SHP77 (cell line): ENCODE measurements at regions not wholly inside any gene's neighbourhood (a gene's known extent, or its start where the extent isn't known, plus 50 kb on each side); places are given as distances from the start of the nearest gene placed in this dataset.

Experiments used
- DNase-seq, 2 experiments: peaks; one replicate each; lab custom pipeline; 2025; lab: John Stamatoyannopoulos, UW

DNA sequence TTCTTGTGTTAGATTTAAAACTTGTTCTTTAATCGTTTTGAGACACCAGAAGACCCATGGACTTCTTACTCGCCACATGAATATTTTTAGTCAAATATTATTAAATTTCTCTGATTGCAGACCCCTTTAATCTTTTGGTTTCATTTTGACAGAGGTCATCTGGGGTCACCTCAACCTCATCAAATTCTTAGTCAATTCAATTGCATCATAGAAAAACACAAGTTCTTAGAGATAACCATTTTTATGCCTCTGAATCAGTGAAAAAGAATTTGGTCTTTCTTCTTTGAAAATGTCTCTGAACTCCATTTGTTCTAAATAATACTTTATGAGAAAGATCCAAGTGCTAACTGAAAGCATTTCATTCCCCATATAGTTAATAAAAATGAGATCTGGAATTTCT, 55.2 kb upstream of the CBLN4 start:
- no peak for DNase-seq

DNA sequence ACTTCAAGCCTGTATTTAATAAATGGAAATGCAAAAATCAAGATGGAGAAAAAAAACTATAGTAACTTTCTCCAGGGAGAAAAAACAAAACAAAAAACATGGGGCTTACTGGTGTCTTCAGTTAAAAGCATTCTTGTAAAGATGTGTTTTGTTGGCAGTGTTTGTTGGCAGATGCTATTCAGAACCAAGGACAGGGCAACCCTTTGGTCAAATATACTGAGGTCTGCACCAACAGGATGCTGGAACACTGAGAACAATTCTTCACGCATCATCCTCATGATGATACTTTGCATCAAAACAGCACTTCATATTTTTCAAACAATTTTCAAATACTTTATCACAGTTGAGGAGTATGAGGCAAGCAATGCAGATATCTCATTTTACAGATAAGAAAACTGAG, 63.7 kb upstream of the CBLN4 start:
- no peak for DNase-seq

DNA sequence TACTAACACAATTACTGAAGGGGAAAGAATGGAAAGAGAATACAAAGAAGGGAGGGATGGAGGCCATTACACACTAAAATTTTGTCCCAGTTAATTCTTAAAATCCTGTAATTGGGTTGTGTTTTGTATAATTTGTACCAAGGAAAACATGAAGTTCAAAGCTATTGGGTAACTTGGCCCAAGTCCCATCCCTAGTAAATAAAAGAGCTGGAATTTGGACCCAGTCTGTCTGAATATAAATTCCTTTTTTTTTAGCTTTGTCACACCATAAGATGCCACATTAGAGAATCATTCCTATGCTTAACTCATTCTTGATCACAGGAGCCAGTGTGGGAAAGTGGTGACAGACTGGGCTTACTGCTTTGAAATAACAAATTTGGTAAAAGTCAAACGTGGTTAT, 66.8 kb upstream of the CBLN4 start:
- DNase-seq: no peak

DNA sequence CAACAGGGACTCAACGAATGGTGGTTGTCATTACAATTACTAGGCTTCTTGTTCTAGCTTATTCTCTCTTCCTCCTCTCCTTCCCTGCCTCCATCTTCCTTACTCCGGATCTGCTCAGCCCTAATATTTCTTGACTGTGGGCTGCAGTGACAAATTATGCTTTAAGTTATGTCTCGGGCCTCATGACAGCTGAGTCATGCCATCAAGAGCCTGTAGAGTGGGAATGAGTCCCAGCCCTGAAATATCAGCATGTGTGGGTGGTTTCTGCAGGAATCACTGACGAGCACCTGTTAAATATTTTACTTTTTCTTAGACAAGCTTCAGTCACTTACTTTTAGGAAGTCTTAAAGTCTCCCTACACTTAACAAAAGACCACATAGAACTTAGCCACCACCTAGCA, 83.1 kb upstream of the CBLN4 start:
- no peak for DNase-seq

DNA sequence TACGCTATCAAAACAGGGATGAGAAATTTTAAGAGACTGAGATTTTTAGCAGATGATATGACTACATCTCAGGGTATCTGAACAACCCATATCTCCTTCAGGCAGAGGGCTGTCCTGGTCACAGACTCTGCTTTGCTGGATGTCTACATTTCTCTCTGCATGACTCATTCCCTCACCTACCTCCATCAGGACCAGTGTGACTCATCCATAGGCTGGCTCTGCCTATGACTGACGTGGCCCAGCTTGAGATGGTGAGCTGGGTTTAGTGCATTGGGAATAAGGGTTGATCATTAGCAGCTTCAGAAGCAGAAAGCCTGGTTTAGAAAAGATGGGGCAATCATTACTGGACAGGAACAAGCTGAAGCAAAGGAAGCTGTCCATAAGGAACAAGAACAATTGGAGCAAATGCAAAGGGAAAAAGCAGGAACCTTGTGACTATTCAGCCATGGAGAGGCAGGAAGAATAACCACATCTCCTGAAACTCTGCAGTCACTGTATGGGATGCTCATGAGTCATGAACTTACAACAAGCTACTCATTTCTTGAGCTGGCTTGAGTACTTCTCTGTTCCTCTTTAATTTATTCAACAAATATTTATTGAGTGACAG, 86.4 kb upstream of the CBLN4 start:
- no peak for DNase-seq

DNA sequence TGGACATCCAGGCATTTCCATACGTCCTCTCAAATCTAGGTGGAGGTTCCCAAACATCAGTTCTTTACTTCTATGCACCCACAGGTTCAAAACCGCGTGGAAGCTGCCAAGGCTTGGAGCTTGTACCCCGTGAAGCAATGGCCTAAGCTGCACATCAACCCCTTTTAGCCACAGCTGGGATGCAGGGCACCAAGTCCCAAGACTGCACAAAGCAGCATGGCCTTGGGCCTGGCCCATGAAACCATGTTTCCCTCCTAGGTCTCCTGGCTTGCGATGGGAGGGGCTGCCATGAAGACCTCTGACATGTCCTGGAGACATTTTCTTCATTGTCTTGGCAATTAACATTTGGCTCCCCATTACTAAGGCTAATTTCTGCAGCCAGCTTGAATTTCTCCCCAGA, 88.9 kb upstream of the CBLN4 start:
- no peak for DNase-seq

DNA sequence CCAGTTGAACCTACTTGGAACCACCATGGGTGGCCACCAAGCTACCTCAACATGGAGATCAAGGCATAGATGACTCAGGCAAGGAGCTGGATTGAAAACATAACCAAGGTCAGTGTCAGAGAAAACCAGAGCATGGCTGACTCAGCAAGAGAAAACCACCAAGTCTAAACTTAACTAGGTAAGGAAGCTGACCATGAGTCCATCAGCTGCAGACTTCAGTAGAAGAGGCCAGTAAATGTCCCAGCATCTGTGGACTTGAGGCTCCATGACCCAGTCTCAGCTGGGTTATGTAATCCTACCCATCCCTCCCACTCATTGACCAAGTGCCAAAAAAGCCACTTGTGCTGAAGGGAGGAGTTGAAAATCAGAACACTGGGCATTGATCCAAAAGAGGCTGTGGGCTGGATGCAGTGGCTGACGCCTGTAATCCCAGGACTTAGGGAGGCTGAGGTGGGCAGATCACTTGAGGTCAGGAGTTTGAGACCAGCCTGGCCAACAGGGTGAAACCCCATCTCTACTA, 93.7 kb upstream of the CBLN4 start:
- no peak for DNase-seq

DNA sequence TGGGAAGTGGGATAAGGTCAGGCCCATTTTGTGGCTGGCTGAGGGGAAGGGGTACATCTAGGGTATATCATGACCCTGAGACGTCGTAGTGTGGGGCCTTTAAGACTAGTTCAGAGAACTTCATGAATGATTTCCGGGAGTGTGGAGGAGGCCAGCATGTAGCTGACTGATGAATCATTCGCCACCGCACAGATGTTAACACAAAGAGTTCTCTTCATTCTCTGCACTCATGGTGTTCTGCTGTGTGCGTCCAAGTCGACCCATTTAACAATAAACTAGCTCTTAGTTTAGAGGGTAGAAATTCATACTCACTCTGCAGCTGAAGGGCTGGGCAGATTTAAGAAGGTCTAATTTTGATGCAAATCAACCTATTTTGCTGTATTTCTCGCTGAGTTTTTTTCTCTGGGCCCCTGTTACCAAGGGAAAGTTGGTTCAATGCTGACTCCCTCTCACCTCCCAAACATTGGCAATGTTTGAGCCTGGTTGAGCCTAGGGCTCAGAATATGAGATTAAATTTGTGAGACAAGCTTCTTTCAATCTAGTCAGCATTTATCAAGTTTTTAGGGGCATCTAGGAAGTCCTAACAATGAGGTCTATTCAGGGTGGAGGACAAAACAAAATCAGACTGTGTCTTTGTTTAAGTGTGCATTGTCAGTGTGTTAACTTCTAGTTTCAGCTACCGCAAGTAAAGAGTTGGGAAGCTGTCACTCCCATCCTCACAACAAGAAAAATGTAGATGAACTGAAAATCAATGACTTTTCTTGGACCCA, 106.8 kb upstream of the CBLN4 start:
- no peak for DNase-seq

DNA sequence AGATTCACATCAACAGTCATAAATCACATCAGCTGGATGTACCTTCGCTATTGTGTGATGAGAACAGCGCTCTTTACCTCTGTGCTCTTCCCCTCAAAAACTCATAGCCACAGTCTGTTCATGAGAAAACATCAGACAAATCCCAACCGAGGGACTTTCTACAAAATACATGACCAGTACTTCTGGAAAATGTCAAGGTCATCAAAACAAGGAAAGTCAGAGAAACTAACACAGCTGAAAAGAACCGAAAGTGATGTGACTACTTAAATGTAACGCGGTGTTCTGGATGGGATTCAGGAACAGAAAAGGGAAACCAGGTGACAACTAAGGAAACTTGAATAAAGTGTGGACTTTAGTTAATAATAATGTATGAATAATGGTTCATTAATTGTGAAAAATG, 112.0 kb upstream of the CBLN4 start:
- DNase-seq: no peak

DNA sequence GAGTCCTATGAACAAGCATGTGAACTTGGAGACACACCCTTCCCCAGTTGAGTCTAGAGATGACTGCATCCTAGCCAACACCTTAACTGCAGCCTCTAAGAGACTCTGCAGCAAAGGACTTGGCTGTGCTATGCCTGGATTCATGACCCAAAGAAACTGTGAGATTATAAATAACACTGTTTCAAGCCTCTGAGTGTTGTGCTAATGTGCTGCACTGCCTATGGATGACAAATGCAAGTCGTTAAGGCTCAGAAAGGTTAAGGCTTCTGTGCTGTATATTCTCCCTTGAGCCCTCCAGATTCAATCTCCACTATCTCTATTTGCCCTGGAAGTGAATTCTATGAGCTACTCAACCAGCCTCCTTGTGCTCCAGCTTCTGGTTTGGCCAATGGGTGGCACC, 116.5 kb upstream of the CBLN4 start:
- no peak for DNase-seq

DNA sequence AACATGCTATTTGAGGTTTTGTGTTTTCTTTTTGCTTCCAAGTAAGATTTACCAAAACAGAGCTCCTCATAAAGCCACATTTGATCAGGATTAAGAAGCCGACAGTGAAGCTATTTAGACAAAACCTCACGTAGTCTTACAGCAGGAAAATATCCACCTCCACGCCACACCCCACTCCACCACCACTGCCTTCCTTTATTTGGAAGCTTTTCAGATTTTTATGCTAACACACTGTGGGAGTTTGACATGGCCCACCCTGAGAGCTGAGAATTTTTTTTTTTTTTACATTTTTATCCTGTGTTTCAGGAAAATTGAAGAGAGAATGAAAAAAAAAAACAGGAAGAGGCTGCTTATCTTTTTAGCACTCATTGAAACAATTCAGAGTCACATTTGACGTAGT, 104.8 kb upstream of the MC3R start:
- no peak for DNase-seq

DNA sequence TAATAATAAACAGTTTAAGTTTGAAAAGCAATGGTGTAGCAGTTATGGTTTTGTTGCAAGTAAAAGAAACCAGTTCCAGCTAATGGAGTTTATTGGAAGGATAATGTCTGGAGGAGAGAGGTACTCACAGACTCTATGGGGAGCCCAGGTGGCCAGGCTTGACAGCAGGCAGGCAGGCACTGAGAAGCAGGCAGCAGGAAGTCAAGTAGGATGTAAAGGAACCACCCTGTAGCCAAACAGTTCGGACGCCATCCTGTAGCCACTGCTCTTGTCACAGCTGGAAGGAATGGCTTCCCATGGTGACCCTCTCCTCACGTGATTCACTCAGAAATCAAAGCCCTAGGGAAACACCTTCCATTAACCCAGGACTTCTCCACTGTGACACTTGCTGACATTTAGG, 96.7 kb upstream of the MC3R start:
- DNase-seq: no peak

DNA sequence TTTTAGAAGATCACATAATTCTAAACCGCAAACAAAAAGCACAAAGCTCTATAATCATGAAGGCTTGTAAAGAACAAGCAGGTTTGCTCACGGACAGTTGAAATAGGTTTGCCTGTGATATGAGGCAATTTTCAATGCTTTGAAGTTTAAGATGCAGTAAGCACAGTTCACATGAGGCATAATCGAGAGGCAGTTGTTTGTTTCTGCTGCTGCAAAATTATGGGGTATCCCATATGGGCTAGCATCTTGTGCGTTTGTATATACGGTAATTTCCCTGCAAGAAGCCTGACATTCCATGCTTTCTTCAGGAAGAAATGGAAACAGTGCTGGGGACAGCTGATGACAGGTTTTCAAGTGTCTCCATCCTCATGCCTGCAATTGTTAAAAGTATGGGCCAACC, 94.6 kb upstream of the MC3R start:
- DNase-seq: no peak

DNA sequence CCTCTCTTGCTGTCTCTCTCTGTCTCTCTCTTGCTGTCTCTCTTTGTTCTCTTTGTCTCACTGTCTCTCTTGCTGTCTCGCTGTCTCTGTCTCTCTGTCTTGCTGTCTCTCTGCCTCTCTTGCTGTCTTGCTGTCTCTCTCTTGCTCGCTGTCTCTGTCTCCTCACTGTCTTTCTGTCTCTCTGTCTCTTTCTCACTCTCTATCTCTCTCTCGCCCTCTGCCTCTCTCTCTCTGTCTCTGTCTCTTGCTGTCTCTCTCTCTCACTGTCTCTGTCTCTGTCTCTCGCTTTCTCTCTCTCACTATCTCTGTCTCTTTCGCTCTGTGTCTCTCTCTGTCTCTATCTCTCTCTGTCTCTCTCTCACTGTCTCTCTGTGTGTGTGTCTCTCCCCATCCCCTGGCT, 92.9 kb upstream of the MC3R start:
- DNase-seq: no peak

DNA sequence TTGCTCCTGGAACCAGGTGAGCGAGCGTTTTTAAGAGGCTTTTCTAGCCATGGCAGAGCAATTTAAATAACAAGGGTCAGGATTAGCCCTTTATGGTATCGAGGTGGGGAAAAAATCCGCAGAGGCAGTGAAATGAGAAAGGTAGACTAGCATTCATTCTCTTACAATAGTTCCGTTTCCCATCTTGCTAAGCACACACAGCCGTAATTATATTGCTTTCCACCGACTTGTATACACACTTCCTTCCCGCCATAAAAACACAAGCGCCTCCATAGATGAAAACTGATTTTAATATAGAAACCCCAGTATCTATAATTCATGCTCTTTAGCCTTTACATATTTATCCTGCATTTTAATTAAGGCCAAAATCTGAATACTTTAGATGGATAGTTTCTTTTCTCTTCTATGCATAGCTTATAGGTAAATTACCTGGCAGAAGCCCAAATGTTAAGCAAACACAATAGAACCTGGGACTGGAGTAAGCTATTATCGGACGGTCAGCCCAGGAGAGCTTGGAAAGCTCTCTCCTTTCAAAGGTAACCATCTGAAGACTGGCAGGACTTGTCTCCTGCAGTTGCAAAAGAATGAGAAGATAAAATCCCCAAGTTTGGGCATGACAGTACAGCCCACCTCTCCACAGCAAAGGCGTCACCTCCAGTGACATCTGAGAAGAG, 90.9 kb upstream of the MC3R start:
- DNase-seq: no peak

DNA sequence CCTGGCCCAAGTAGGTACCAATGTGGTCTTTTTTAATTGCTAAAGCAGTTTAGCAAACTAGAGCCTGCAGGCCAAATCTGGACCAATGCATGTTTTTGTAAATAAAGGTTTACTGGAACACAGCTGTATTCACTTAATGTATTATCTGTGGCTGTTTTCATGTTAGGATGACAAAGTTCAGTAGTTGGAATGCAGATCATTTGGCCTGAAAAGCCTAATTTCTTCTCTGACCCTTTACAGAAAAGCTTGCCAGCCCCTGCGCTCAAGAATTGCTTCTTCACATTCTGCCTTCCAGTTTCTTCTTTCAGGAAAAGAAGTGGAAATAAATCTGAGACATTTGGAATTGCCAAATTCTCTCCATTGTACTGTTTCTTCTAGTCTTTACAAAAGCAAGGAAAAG, 90.0 kb upstream of the MC3R start:
- DNase-seq: no peak

DNA sequence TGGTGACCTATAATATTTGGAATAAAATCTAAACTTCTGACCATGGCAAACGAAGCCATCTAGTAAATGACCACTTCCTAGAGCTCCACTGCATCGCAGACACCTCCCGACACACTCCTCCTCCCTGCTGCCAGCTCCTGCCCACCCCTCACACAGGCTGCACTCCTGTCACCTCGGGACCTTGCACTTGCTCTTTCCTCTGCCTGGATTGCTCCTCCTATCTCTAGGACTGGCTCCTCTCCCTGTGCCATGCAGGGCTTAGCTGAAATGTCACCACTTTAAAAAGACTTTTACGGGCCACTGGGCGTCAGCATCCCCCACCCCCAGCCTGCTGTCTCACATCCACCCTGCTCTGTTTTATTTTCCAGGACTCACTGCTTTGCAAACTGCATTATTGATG, 87.6 kb upstream of the MC3R start:
- DNase-seq: no peak

DNA sequence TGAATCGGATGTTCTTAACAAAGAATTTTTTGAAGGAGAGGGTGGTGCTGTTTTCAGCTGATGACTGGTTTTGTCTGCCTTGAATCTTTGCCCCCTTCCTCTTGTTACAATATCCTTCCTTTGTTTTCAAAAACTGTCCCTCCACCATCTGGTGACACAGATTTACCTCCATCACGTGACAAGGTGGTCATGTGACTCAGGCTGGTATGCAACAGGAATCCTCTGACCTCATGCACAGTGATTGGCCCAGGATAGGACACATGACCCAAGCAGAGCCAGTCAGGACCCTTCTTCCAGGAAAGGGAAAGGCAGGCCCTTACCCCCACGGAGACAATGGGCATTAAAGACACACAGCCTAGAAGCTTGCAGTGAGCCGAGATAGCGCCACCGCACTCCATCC, 84.7 kb upstream of the MC3R start:
- no peak for DNase-seq

DNA sequence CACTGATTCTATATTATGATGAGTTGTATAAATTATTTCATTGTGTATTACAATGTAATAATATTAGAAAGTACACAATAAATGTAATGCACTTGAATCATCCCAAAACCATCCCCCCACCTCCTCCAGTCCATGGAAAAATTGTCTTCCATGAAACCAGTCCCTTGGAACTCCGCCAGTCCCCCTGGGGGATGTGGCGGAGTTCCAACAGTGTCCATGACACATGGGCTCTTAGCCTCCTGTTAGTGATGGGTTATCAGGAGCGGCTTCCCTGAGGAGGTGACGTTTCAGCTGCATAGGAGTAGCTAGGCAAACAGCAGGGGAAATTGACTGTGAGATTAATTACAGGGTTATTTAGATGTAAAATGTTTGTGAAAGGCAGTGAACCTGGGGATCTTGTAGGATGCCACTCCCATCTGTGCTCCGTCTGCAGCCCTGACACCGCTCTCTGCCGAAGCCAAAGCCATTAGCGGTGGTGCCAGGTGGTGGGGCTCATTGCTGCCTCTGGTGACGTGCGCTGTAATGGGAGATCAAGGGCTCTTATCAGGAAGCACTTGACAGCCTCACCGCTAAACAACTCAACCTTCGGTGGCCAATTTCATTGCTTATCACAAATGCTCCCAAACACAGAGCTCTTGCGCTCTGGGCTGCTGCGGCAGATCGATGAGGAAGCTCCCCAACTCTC, 81.6 kb upstream of the MC3R start:
- peak; percentile 73 for DNase-seq

DNA sequence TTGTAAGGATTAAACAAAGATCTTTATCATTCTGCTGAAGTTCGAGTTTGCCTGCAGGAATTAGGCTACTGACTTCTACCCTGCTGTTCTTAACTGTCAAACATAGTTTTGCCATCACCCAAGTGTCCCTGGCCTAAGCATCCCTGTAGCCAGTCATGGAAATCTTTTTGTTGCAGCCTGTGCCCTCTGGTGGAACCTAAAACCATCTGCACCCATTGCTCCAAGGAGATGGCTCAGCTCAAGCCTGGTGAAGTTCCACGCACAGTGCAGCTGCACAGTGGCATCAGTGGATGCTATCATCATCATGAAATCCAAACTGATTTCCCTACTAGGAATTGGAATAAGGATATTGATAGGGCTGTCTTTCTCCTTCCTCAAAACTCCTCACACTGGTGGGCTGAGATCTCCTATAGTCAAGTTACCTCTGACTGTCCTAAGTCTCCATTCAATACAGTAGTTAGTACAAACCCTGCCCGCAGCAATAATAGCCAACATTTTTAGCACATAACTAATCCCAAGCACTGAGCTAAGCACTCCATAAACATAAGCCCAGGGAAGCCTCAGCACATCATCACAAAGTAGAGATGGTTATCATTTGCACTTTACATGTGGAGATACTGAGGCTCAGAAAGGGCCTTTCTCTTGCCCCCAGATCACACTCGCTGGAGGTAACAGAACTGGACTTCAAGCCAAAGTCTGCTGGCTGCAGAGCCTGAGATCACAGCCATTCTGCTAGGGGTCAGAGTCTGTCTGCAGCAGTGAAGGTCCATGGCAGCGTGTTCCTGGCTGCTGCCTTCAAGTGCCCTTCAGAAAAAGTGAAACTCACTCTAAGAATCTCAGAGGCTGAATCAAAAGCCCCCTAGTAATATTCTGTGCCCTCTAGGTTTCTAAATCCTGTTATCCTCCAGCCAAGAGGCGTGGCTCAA, 77.2 kb upstream of the MC3R start:
- DNase-seq: peak; percentile 34 to 66

DNA sequence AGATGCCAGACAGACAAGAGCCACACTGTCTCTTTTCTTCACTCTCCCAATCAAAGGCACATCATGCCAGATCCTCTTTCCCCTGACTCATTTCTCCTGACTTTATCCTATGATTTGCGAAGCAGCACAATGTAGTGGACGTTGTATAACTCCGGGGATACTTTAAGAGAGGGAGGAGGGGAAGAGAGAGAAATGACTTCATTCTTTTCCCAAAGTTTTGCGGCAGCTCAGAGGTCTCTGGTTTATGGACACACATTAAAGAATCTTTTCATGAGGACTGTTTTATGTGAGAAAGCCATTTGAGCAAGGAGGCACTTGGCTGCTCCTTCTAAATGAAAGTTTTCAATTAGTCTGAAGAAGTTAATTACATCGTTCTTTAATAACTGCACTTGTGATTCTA, 75.1 kb upstream of the MC3R start:
- no peak for DNase-seq

DNA sequence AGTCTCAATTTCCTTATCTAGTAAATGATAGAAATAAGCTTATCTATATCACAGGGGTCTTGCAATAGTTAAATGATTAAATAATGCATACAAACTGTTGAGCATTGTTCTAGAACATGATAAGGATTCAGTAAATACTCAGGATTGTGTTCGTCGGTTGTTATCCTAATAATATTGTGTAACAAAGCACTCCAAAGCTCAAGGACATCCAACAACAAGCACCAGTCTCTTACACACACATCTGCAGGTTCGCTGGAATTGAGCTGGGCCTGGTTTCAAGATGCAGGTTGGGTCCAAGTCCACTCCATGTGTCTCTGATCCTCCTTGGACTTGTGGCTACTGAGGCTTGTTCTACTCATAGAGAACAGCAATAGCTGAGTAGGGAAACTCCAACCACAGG, 74.1 kb upstream of the MC3R start:
- no peak for DNase-seq
